ENCODE measurements at regions not wholly inside any gene's neighbourhood (a gene's known extent, or its start where the extent isn't known, plus 50 kb on each side); places are given as distances from the start of the nearest gene placed in this dataset.

DNA sequence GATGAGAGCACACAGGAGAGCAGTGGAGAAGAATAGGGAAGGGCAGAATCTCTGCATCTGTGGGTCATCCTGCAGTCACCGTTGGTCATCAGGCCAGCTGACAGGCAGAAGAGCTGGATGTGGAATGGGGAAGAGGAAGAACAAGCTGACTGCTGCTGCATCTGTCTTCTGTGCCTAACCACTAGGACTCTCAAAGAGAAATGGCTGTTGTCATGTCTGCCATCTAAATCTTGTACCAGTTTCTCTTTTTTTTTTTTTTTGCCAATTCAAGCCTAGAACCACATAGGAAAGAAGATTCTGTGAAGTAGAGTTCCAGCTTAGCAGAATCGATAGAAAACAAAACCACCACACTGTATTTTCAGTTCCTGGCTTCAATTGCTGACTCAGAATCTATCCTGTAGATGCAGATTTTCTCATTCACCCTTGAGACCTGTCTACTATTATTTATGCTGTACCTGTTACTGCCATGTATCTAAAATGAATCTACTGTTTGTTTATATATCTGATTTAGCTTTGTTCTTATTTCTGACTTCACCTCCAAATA is 421.9 kb upstream of the PRICKLE1 start:
- TF ChIP-seq, protein P1, sequence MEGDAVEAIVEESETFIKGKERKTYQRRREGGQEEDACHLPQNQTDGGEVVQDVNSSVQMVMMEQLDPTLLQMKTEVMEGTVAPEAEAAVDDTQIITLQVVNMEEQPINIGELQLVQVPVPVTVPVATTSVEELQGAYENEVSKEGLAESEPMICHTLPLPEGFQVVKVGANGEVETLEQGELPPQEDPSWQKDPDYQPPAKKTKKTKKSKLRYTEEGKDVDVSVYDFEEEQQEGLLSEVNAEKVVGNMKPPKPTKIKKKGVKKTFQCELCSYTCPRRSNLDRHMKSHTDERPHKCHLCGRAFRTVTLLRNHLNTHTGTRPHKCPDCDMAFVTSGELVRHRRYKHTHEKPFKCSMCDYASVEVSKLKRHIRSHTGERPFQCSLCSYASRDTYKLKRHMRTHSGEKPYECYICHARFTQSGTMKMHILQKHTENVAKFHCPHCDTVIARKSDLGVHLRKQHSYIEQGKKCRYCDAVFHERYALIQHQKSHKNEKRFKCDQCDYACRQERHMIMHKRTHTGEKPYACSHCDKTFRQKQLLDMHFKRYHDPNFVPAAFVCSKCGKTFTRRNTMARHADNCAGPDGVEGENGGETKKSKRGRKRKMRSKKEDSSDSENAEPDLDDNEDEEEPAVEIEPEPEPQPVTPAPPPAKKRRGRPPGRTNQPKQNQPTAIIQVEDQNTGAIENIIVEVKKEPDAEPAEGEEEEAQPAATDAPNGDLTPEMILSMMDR (conservative IDR thresholded peaks at IDR 0.05; ENCODE audit: low read depth, low read length) = no peak
- TF ChIP-seq EZH2phosphoT487 (IDR thresholded peaks at IDR 0.05; ENCODE audit: borderline replicate concordance, low read length) (no peak), EZH2 (IDR thresholded peaks at IDR 0.05; ENCODE audit: low read length, unreplicated experiment) (no peak)

Data from PC-3 (cell line).